Suprapubic skin (tissue), 4 donors: ENCODE measurements at regions not wholly inside any gene's neighbourhood (a gene's known extent, or its start where the extent isn't known, plus 50 kb on each side); places are given as distances from the start of the nearest gene placed in this dataset.

Experiments
- DNase-seq, 2 donors: peaks; one replicate each; pipeline ENCODE4 v3.0.0-alpha.2; 2019; ENCODE audit warnings: low spot score in 2 of 2
- H3K27ac ChIP-seq: fragments of 200-600 bp; sonication (generic); one replicate; pipeline ENCODE4 v1.5.1; 2019
- H3K27me3 ChIP-seq: fragments of 200-600 bp; sonication (generic); one replicate; pipeline ENCODE4 v1.5.1; 2019
- H3K36me3 ChIP-seq: fragments of 200-600 bp; sonication (generic); one replicate; pipeline ENCODE4 v1.5.1; 2019
- H3K4me1 ChIP-seq: fragments of 200-600 bp; sonication (generic); one replicate; pipeline ENCODE4 v1.5.1; 2019
- H3K4me3 ChIP-seq: fragments of 200-600 bp; sonication (generic); one replicate; pipeline ENCODE4 v1.5.1; 2019; ENCODE audit warnings: mild to moderate bottlenecking
- H3K9me3 ChIP-seq: fragments of 200-600 bp; sonication (generic); one replicate; pipeline ENCODE4 v1.5.1; 2019
- EP300 ChIP-seq: sonication (generic); formaldehyde crosslinking; IDR thresholded peaks from one replicate; pipeline ENCODE4 v1.6.1; 2017; ENCODE audit warnings: antibody characterized with exemption
- POLR2A ChIP-seq, 2 donors: fragments of 450-650 bp; IDR thresholded peaks; one replicate each; pipeline ENCODE4 v1.6.1; 2017; ENCODE audit warnings: antibody characterized with exemption in 2 of 2, mild to moderate bottlenecking in 2 of 2, moderate library complexity in 2 of 2
- POLR2AphosphoS5 ChIP-seq, 3 donors: sonication (generic); formaldehyde crosslinking; IDR thresholded peaks; one replicate each; pipeline ENCODE4 v1.6.1; 2017; ENCODE audit warnings: antibody characterized with exemption in 3 of 3
- WGBS: methylation state at CpG from one replicate; pipeline ENCODE4 v1.1.5; 2018; 5-methylcytosine and 5-hydroxymethylcytosine counted together
- TF ChIP-seq, protein P1 (sequence below), 2 donors: fragments of 200-600 bp in 1 of 2; fragments of 450-650 bp in 1 of 2; sonication (generic) in 1 of 2; IDR thresholded peaks; one replicate each; pipeline ENCODE4 v1.5.1; 2016 to 2019; ENCODE audit warnings: antibody characterized with exemption in 2 of 2, mild to moderate bottlenecking in 1 of 2, moderate library complexity in 1 of 2

DNA sequence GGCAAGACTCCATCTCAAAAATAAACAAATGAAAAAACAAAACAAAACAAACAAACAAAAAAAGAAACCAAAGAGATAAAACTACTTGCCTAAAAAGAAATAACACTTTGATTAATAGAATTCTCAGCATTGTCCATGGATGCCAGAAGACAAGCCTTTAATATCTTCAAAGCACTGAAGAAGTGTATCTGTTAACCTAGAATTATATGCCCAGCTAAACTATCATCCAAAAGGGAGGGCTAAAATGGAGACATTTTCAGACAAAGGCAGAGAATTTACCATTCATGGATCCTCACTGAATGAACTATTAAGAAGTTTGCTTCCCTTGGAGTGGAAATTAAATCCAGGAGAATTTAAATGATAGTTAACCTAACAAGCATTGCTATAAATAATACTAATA, 130.1 kb upstream of the SEC14L1 start:
- DNase-seq: no peak
- Histone ChIP-seq H3K27me3 (peaks cover 28% of the 10 kb centered on the region), H3K36me3 (no peaks in the 10 kb centered on the region), H3K4me1 (no peaks in the 10 kb centered on the region), H3K9me3 (no peaks in the 10 kb centered on the region), H3K4me3 (no peak overlapping the region), H3K27ac (no peak overlapping the region)
- TF ChIP-seq POLR2AphosphoS5 (IDR thresholded peaks at IDR 0.05) (no peak), POLR2A (IDR thresholded peaks at IDR 0.05) (no peak), EP300 (no peak)
- TF ChIP-seq, protein P1, sequence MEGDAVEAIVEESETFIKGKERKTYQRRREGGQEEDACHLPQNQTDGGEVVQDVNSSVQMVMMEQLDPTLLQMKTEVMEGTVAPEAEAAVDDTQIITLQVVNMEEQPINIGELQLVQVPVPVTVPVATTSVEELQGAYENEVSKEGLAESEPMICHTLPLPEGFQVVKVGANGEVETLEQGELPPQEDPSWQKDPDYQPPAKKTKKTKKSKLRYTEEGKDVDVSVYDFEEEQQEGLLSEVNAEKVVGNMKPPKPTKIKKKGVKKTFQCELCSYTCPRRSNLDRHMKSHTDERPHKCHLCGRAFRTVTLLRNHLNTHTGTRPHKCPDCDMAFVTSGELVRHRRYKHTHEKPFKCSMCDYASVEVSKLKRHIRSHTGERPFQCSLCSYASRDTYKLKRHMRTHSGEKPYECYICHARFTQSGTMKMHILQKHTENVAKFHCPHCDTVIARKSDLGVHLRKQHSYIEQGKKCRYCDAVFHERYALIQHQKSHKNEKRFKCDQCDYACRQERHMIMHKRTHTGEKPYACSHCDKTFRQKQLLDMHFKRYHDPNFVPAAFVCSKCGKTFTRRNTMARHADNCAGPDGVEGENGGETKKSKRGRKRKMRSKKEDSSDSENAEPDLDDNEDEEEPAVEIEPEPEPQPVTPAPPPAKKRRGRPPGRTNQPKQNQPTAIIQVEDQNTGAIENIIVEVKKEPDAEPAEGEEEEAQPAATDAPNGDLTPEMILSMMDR (IDR thresholded peaks at IDR 0.05): no peak

DNA sequence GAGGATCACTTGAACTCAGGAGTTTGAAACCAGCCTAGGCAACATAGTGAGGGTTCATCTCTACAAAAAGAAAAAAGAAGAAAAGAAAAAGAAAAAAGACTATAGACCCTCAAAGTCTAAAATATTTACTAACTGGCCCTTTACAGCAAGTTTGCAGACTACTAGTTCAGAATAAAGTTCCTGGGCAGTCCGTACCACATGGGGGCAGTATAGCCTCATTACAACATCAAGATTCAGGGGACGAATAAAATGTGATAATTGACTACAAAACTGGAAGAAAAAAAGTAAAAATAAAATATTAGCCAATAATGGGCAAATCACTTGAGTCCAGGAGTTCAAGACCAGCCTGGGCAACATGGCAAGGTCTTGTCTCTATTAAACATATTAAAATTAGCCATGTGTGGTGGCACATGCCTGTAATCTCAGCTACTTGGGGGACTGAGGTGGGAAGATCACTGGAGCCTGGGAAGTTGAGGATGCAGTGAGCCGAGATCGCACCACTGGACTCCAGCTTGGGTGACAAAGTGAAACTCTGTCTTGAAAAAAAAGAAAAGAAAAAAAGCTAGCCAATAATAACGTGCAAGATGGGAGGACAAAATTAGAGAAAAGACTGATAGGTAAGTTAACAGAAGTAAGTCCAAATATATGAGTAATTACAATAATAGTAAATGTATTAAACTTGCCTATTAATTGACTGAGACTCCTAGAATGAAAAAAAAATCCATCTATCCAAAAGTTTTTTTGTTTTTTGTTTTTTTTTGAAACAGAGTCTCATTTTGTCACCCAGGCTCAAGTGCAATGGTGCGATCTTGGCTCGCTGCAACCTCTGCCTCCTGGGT, 129.4 kb upstream of the SEC14L1 start:
- TF ChIP-seq, protein P1 (IDR thresholded peaks at IDR 0.05): no peak
- no peak for TF ChIP-seq POLR2A (IDR thresholded peaks at IDR 0.05)
- no peak for TF ChIP-seq EP300
- TF ChIP-seq POLR2AphosphoS5 (IDR thresholded peaks at IDR 0.05): no peak
- Histone ChIP-seq H3K27me3 (peaks cover 29% of the 10 kb centered on the region), H3K27ac (no peak overlapping the region), H3K4me3 (no peak overlapping the region), H3K36me3 (no peaks in the 10 kb centered on the region), H3K4me1 (no peaks in the 10 kb centered on the region), H3K9me3 (no peaks in the 10 kb centered on the region)
- WGBS: 64% methylated on average over 7 of the region's 7 CpGs
- DNase-seq: no peak

DNA sequence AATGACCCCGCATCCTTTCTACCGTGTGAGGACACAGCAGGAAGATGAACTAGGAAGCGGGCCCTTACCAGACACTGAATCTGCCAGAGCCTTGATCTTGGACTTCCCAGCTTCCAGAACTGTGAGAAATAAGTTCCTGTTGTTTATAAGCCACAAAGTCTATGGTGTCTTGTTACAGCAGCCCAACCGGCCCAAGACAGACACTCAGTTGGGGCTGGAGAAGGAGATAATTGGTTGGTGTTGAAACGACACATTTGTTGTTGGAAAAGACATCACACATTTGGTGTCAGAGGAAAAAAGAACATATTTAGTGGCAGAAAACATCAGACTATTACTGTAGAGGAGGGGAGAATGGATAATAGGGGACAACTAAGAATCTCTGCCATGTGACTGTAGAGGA, 122.3 kb upstream of the SEC14L1 start:
- no peaks in the 10 kb centered on the region for H3K36me3 ChIP-seq
- DNase-seq: no peak
- no peaks in the 10 kb centered on the region for H3K4me1 ChIP-seq
- WGBS: 53% methylated on average over 5 of the region's 5 CpGs
- no peak overlapping the region for H3K4me3 ChIP-seq
- H3K9me3 ChIP-seq: peaks cover 2% of the 10 kb centered on the region
- TF ChIP-seq, protein P1 (IDR thresholded peaks at IDR 0.05): no peak
- no peak for TF ChIP-seq EP300
- TF ChIP-seq POLR2A (IDR thresholded peaks at IDR 0.05): no peak
- TF ChIP-seq POLR2AphosphoS5 (IDR thresholded peaks at IDR 0.05): no peak
- peaks cover 10% of the 10 kb centered on the region for H3K27me3 ChIP-seq
- H3K27ac ChIP-seq: no peak overlapping the region

DNA sequence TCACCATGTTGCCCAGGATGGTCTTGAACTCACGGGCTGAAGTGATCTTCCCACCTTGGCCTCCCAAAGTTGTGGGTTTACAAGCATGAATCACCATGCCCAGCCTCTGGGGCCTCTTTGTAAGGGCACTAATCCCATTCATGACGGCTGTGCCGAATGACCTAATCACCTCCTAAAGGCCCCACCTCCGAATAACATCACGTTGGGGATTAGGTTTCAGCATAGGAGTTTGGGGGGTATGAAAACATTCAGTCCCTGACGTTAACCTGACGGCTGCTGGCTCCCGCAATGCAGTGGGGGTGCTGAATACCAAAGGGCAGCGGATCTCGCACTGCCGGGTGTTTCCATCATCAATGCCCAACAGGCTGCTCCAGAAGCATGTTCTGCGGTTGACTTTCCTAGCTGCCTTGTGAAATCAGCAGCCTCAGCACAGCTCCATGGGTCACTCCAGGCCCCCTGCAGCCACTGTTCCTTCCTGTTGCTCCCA, 120.8 kb upstream of the SEC14L1 start:
- no peaks in the 10 kb centered on the region for H3K36me3 ChIP-seq
- H3K27ac ChIP-seq: no peak overlapping the region
- TF ChIP-seq POLR2AphosphoS5 (IDR thresholded peaks at IDR 0.05): no peak
- TF ChIP-seq EP300: no peak
- TF ChIP-seq, protein P1 (IDR thresholded peaks at IDR 0.05): no peak
- TF ChIP-seq POLR2A (IDR thresholded peaks at IDR 0.05): no peak
- no peaks in the 10 kb centered on the region for H3K4me1 ChIP-seq
- peaks cover 2% of the 10 kb centered on the region for H3K9me3 ChIP-seq
- WGBS: 40% methylated on average over 4 of the region's 12 CpGs
- DNase-seq: no peak
- no peak overlapping the region for H3K4me3 ChIP-seq
- H3K27me3 ChIP-seq: peaks cover 10% of the 10 kb centered on the region

DNA sequence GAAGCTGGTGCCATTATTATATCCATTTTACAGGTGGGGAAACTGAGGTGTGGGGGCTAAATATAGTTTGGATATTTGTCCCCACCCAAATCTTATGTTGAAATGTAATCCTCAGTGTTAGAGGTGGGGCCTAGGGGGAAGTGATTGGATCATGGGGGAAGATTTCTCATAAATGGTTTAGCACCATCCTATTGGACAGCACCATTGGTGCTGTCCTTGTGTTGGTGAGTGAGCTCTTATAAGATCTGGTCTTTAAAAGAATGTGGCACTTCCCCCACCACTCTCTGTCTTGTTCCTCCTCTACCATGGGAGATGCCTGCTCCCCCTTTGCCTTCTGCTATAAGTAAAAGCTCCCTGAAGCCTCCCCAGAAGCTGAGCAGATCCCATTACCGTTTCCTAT, 119.8 kb upstream of the SEC14L1 start:
- peaks cover 10% of the 10 kb centered on the region for H3K27me3 ChIP-seq
- H3K4me3 ChIP-seq: no peak overlapping the region
- H3K9me3 ChIP-seq: peaks cover 2% of the 10 kb centered on the region
- no peaks in the 10 kb centered on the region for H3K4me1 ChIP-seq
- H3K27ac ChIP-seq: no peak overlapping the region
- 85% methylated on average over 1 of the region's 1 CpG for WGBS
- no peaks in the 10 kb centered on the region for H3K36me3 ChIP-seq
- TF ChIP-seq POLR2A (IDR thresholded peaks at IDR 0.05): no peak
- TF ChIP-seq POLR2AphosphoS5 (IDR thresholded peaks at IDR 0.05): no peak
- no peak for TF ChIP-seq EP300
- no peak for DNase-seq
